SK-N-SH treated with all-trans-retinoic acid at 6 μM for 48 hours (cell line): ENCODE measurements at regions not wholly inside any gene's neighbourhood (a gene's known extent, or its start where the extent isn't known, plus 50 kb on each side); places are given as distances from the start of the nearest gene placed in this dataset.

Experiments
- ISL1 ChIP-seq: fragments of 250-450 bp; sonication (Bioruptor Pico); IDR thresholded peaks from 2 replicates; pipeline ENCODE4 v2.1.2; 2022; ENCODE audit warnings: mild to moderate bottlenecking, moderate library complexity
- TOX ChIP-seq: fragments of 250-450 bp; sonication (Bioruptor Pico); IDR thresholded peaks from 2 replicates; pipeline ENCODE4 v1.8.0; 2021; ENCODE audit warnings: mild to moderate bottlenecking, moderate library complexity, borderline replicate concordance
- ZC3H10 ChIP-seq: fragments of 250-450 bp; sonication (Bioruptor Pico); IDR thresholded peaks from 2 replicates; pipeline ENCODE4 v1.5.1; 2021; ENCODE audit warnings: mild to moderate bottlenecking, moderate library complexity
- ZNF565 ChIP-seq: fragments of 450-650 bp; formaldehyde crosslinking; conservative IDR thresholded peaks from 2 replicates; pipeline ENCODE4 v1.5.0; 2020; ENCODE audit warnings: low read depth, mild to moderate bottlenecking, moderate library complexity
- ZNF70 ChIP-seq: fragments of 450-650 bp; formaldehyde crosslinking; IDR thresholded peaks from 2 replicates; pipeline ENCODE4 v1.5.0; 2020; ENCODE audit warnings: mild to moderate bottlenecking, moderate library complexity
- TF ChIP-seq, protein P1 (sequence below): fragments of 250-450 bp; sonication (Bioruptor Pico); IDR thresholded peaks from 2 replicates; pipeline ENCODE4 v1.5.1; 2021; ENCODE audit warnings: mild to moderate bottlenecking, moderate library complexity

DNA sequence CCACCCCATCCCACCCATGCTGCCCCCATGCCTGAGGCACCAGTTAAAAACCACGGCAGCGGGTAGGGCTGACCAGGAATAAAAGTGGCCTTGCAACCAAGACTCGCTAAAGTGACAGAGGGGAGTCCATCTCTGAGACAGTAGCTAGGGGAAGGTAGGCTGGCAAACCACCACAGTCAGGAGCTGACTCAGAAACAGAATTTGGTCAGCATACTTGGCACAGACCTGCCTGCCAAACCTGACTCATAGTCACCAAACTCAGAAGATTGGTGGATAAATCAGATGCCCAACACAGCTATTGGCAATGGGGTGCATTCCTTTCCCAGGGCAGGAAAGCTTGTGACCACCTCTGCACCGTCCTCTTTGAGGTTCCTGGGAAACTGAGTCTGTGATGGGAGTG lies 193.8 kb downstream of the BCOR start:
- TF ChIP-seq ZNF565 (no peak), TOX (no peak), ZNF70 (CRISPR knock-in tag) (no peak), ZC3H10 (CRISPR knock-in tag) (no peak), ISL1 (CRISPR knock-in tag) (no peak)
- TF ChIP-seq, protein P1, sequence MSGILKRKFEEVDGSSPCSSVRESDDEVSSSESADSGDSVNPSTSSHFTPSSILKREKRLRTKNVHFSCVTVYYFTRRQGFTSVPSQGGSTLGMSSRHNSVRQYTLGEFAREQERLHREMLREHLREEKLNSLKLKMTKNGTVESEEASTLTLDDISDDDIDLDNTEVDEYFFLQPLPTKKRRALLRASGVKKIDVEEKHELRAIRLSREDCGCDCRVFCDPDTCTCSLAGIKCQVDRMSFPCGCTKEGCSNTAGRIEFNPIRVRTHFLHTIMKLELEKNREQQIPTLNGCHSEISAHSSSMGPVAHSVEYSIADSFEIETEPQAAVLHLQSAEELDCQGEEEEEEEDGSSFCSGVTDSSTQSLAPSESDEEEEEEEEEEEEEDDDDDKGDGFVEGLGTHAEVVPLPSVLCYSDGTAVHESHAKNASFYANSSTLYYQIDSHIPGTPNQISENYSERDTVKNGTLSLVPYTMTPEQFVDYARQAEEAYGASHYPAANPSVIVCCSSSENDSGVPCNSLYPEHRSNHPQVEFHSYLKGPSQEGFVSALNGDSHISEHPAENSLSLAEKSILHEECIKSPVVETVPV = no peak
